ENCODE measurements at regions not wholly inside any gene's neighbourhood (a gene's known extent, or its start where the extent isn't known, plus 50 kb on each side); places are given as distances from the start of the nearest gene placed in this dataset.
"Not testable (repeated sequence)": the region's sequence is repeated elsewhere in the genome, so short reads cannot be mapped to it uniquely, and the experiment has no call there.

DNA sequence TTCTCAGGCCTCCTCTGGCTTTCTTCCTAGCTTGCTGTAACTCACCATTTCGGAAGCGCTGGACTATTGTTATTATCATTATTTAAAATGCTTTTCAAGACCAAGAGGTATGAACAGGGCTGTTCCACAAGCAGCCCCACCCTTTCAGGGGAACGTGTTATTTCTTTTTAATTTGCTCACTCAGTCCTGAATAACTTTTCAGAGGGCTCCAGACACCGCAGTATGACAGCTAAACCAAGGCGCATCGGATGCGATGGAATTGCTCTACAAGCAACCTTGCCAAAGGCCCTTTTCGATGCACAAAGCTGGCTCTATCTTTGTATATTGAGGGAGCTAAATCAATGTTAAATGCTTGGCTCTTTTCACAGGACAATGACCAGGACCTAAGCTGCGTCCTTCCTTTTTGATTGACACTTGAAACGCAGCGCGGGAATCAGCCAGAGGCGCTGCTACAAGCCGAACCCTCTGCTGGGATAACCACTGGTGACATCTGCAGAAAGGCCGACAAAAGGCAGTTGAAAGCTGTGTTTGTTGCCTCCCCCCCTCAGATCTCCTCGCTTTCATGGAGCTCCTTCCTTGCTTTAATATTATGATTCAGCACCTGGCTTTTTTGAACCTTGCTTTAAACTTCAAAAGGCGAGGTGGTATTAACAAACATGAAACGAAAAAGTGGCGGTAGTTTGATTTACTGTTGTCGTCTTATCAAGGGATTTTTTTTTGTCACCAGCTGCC is 204.7 kb upstream of the PROX1 start:
- intact Hi-C loops (cut with DNase I): no loop called here
- no peak for DNase-seq (ENCODE audit: low spot score)

DNA sequence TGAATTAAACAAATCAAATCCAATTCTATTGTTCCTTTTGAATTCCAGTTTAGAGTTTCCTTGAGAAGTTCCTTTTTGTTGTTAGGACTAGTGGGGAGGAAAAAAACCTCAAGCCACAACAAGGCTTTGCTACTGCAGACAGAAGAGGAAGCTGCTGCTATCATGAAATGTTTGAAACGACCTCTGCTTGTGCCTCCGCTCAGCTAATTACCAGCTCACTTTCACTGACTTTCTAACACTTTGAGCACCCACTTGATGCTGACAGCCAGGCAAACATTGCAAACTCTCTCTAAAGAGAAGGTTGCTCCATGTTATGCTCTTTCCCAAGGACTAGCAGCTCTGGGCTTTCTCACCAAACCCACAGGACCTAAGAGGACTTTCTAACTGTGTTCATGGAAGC is 203.9 kb upstream of the PROX1 start:
- intact Hi-C loops (cut with DNase I): no loop called here

DNA sequence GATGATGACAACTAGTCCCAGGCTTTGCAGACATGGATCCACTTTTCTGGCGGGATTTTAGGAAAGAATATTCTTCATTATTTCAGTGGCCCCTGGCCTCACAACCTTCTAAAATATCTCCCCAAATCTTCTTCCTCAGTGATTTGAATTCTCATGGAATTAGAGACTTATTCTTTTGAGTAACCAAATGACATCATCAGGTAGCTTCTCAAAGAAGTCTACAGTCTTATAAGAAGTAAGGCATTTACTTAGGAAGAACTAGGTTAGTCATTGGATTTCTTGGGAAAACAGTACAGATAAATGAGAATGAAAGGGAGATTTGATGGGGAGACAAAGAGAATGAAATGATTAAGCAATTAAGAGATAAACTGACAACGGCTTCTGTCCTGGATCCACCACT is 201.1 kb upstream of the PROX1 start:
- intact Hi-C loops (cut with DNase I): no loop called here

More for the DNA sequence above, 203.9 kb upstream of the PROX1 start:
- DNase-seq (ENCODE audit: low spot score): no peak

DNA sequence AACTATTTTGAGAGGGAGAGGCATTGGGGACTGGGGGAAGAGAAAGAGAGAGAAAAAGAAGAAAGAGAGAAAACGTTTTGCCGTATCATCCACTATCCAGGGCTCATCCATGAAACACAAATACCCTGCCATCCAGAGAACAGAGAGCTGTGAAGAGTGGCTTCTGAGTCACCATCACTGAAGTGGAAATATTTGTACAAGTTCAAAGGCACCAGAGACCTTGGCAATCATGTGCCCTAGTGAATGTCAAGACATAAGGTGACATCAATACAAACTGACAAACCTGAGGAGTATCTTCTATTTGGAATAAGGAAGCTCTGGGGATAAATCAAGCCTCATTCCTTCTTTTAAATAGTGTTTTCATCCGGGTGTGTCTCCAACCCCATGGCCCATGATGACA is 197.2 kb upstream of the PROX1 start:
- intact Hi-C loops (cut with DNase I): no loop called here
- no peak for DNase-seq (ENCODE audit: low spot score)

More for the DNA sequence above, 201.1 kb upstream of the PROX1 start:
- DNase-seq (ENCODE audit: low spot score): no peak

DNA sequence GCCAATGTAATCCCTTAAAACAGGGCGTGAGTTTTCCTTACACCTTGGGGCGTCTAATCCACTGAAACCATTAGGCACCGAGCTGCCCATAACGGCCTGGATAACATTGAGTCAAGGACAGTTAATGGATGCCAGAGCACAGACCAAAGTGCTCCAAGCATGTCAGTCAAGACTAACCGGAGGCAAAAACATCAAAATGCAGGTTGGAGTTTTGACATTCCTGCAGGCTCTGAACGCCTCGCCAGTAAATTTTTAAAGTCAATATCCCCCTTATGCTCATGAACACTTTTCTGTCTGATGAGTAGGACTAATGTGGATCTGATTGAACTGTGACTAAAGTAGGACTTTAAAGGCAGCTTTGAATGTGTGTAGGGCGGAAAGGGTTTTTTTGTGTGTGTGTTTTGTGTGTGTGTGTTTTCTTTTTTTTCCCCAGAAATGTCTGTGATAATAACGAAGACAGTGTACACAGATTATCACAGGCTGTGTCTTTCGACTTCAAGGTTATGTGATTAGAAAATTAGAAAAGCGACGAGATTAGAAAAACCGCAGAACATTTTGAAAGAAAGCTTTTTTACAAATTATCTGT is 194.2 kb upstream of the PROX1 start:
- intact Hi-C loops (cut with DNase I): no loop called here
- DNase-seq (ENCODE audit: low spot score): no peak

DNA sequence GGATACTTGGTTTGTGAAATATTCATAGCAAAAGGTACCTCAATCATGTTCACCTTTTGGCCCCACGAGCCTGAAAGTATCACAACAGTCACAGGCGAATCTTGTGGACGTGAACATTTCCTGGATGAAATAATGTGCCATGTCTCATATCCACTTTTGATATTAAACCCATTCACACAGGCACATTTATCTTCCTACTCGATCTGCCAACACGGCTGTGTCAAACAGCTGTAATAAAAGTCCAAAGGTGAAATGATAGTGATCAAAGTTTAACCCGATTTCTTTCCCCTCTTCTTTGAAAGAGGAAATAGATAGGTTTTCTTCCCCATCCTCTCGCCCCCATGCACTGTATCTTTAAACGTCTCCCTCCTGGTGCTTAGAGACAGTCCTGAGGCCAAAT is 191.2 kb upstream of the PROX1 start:
- intact Hi-C loops (cut with DNase I): no loop called here

DNA sequence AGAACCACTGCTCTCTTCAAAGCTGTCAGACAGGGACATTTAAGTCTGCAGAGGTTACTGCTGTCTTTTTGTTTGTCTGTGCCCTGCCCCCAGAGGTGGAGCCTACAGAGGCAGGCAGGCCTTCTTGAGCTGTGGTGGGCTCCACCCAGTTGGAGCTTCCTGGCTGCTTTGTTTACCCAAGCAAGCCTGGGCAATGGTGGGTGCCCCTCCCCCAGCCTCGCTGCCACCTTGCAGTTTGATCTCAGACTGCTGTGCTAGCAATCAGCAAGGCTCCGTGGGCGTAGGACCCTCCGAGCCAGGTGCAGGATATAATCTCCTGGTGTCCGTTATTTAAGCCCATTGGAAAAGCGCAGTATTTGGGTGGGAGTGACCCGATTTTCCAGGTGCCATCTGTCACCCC is 179.5 kb upstream of the PROX1 start:
- intact Hi-C loops (cut with DNase I); DNase-seq (ENCODE audit: low spot score): not testable (repeated sequence)

More for the DNA sequence above, 191.2 kb upstream of the PROX1 start:
- DNase-seq (ENCODE audit: low spot score): no peak

DNA sequence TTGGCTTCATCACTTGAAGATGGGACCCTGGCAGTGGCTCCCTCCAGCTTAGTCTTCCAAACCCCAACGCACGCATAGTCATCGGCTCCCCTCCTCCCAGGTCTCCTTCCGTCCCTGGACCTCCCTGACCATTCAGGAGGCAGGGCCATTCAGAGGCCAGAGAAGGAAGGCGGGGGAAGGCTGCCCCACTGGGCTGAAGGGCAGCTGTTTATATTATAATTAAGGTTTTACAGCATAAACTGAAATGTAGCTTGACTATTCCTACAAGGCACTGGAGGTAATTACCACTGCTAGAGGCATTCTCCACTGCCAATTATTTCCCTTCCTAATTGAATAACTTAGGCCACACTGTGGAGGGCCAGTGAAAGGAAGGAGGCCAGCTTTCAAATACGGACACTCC is 170.6 kb upstream of the PROX1 start:
- intact Hi-C loops (cut with DNase I): no loop called here
- DNase-seq (ENCODE audit: low spot score): no peak

DNA sequence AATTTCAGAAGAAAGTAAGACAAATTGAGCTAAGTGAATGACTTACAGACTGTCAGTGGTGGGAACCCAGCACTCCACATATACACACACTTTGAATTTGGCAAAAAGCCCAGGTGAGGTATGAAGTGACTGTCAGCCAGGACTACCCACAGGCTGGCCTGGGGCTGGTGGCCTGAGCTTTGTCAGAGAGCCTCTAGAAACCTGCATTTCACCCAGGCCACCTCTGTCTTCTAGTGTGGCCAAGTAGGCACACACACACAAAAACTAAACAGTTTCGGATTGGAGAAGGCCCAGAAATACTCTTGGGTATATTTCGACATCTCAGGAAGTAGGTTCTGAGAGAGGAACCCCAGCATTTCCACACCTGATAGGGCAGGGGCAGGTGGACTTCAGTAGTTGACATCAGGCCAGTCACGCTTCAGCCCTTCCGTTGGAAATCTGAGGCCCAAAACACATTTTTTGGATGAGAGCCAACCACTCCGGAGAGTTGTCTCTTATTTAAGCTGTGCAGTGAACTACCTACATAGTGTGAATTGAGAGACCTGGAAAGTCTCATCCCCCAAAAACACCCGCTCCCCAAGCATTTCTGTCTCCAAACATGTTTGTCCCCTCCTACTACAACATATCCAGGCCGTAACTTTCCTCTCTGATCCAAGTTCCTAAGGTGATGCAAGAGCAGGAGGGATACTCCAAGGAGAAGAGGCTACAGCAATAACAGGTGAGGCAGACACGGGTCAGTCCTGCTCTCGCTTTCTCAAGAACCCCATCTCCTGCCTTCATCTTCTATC is 167.2 kb upstream of the PROX1 start:
- DNase-seq (ENCODE audit: low spot score): no peak
- intact Hi-C loops (cut with DNase I): no loop called here

DNA sequence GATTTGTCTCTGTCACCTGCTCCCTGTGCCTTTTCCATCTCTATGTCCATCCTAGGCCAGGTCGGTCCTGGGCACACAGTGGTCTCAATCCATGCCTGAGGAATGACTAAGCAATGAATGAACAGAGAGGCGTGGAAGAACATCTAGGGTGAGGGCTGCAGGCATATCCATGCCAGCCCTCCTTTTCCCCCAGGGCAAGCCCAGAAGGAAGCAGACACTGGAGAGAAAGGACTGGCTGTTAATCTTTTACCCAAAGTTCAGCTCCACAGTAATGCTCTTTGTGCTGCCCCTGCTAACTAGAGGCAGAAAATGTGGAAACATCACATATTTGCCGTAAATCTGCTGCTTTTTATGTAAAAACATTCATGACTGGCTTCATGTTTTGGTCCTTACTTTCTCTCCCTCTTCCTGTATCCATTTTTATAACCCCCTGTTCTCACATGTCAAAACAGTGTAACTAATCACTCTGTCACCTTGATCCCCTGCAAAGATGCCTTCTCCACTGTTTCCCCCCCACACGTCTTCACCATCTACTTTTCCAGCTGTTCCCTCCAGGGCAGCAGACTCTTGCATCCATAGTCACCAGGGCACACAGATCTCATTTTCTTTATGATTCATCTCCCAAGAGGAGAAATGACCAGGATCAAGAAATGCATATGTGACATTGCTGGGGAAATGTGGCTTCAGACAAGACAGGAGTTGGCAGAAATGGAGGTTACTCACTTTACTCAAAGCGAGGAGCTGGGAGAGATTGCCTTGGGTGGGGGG is 166.4 kb upstream of the PROX1 start:
- no peak for DNase-seq (ENCODE audit: low spot score)
- intact Hi-C loops (cut with DNase I): no loop called here

DNA sequence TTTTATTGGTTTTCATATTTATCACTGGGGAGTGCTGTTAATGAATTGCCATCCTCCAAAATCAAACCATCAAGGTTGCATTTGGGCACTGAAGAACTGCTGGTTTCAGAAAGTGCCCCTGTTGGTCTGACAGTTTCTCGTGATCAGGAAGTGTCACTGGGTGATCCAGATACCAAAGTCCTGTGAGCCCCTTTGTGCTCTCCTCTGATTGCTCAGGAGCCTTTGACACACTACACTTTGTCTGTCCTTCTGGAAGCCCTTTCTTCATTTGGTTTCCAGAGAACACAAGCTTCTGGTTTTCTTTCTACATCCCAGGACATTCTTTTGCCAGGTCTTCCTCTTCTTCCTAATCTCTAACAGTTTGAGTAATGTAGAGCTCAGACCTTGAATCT is 165.8 kb upstream of the PROX1 start:
- no peak for DNase-seq (ENCODE audit: low spot score)
- intact Hi-C loops (cut with DNase I): no loop called here

DNA sequence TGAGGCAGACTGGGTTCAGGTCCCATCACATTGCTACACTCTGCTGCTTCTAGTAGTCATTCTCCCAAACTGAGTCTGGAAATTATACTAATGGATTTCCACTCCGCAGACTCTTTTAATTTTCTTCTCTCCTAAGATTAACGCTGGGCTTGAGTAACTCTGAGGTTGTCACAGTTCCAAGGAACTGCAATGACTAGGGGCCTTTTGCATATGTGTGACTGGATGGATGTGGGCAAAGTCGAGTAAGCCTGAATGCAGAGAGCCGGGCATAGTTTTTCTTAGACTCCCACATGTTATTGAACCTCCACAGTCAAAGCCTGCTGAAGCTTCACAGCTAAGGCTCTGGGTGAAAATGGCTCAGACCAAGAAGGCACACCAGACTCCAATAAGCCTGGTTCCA is 160.9 kb upstream of the PROX1 start:
- intact Hi-C loops (cut with DNase I): no loop called here
- no peak for DNase-seq (ENCODE audit: low spot score)

DNA sequence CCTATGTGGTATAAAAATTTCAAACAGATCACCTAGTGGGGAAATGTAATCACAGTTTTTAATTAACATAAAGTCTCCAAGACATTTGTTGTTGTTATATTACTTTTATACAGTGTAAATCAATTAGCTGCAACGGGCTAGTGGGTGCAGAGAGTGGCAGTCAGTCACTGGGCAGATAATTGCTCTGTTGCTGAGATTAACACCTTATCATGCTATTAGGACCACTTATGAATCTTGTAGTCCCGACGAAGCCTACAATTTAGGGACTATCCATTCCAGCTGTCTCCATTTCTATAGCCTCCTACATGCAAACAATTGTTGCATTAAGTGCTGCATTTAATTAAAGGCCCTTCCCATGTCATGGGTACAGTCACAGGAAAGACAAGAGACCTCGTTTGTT is 158.9 kb upstream of the PROX1 start:
- intact Hi-C loops (cut with DNase I): no loop called here
- no peak for DNase-seq (ENCODE audit: low spot score)

DNA sequence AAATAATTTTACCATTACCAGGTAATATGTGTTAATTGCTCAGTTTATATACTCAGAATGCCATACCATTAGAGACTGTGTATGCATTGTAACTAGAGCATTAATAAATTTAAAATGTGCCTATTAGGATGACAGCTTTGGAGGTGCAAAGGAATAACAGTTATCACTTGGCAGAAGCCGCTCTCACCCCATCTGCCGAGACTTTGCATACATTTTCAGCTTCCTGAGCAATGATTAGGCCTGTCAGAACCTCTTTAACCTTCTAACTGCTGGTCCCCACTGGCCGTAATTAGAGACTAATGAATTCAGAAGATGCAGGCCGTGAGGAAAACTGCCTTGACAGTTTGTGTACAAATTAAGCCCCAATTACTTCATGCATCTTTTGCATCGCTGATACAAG is 158.0 kb upstream of the PROX1 start:
- intact Hi-C loops (cut with DNase I): no loop called here
- DNase-seq (ENCODE audit: low spot score): no peak

DNA sequence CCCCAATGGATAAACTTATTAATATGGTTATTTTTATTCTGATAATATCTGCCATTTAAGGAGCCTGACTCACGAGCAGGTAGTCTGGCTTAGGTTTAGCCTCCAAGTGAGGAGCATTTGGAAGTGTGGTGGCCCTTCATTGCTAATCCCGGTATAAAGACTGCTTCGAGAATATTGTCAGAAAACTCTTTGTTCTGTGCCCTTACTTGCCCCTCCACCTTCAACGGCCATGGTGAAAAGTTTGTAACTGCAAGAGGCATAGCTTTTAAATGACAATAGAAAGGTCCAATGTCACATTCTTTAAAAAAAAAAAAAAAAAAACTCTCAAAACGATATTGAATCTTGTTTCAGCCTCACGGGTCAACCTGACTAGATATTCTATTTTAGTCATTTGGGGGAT is 157.4 kb upstream of the PROX1 start:
- intact Hi-C loops (cut with DNase I): no loop called here
- DNase-seq (ENCODE audit: low spot score): no peak

DNA sequence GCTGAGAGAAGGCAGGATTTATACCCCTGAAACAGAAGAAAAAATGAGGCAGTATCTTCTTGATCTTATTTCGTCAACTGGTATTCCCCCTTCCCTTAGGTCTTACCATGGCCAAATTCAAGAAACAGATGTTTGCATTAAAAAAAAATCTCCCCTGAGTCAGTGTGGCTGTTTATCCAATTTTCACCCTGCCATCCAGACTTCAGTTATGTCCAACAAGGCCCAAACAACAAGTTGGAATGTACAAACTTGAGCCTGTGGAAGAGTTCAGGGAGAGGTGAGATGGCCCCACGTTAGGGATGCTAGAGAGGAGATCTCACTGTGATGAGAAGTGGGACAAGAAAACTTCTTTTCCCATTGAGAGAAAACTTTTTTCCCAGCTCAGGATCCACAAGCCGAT is 147.2 kb upstream of the PROX1 start:
- DNase-seq (ENCODE audit: low spot score): no peak
- intact Hi-C loops (cut with DNase I): no loop called here

DNA sequence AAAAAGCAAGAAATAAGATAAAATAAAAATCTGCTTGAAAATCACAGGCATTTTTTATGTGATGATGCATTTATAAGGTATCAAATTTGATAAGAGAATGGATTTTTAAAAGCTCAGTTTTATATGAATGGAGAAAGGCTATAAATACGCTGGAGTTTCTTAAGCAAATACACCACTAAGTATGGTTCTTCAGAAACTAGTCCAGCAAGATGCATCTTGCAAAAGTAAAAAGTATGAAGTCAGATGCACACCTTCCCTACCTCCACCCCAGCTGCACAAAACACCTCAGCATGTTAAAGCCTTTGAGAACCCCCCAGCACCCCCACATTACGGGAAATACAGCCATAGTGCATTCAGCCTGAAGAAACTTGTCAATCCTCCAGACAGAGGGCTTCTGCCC is 143.1 kb upstream of the PROX1 start:
- no peak for DNase-seq (ENCODE audit: low spot score)
- intact Hi-C loops (cut with DNase I): no loop called here

DNA sequence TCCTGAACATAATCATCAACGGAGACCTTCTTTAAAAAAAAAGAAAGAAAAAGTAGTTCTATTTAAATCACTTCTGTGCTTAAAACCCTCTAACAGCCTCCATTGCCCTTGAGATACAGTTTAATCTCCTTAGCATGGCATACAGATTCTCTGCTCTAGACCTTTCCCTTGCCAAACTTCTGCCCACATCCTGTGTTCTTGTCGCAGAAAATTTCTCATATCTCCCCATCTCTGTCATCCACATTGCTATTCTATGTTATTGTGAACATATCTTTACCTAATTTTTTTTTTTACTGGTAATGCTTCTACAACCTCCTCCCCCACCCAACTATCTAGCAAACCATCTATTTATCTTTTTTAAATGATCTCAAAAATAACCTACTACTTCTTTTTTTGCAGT is 135.7 kb upstream of the PROX1 start:
- intact Hi-C loops (cut with DNase I): no loop called here

DNA sequence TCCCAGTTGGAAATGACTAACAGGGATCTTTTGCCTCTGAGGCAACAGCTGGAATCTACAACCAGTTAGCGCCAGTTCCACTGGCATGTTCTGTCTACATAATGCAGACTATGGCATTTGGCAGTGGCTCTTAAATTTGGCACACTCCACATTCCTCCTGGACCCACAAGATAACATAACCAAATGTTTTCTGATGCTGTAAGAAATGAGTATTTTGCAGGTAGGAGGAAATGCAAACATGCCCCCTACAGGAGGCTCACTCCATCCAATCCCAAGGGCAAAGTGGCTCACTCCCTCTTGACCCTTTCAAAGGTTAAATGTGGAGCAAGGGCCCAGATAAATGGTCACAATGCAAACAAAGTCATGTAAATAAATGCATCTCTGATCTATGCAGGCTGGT is 129.2 kb upstream of the PROX1 start:
- intact Hi-C loops (cut with DNase I): no loop called here
- no peak for DNase-seq (ENCODE audit: low spot score)

More for the DNA sequence above, 135.7 kb upstream of the PROX1 start:
- DNase-seq (ENCODE audit: low spot score): no peak

DNA sequence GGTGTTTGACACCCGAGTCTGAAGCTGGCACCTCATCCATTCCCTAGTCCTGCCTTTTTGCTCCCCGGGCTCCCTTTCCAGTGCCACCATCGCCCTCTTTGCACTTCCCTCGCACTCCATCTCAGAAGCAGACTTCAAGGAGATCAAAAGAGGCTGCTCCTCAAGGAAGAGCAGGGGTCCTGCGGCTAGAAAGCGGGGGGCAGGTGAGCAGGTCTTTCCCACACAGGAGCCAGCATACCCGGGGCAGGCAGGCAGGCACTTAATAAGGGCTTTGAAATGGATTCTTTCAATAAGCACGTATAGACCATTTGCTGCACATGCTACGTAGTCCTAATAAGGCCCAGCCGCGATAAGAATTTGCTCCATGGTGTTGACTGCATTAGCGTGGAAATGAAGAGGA is 125.9 kb upstream of the PROX1 start:
- intact Hi-C loops (cut with DNase I): no loop called here
- no peak for DNase-seq (ENCODE audit: low spot score)

Measured in cardiac septum (tissue), 1 donor.